H1 (cell line): ENCODE measurements at regions not wholly inside any gene's neighbourhood (a gene's known extent, or its start where the extent isn't known, plus 50 kb on each side); places are given as distances from the start of the nearest gene placed in this dataset.

Source experiments
- CTCF ChIA-PET: fragments of 300-600 bp; sonication (Branson Sonifier 250); formaldehyde crosslinking; loops from one replicate; lab custom pipeline; 2021; ENCODE audit not compliant: partially characterized antibody; lab: Charles Lee
- POLR2A ChIA-PET: fragments of 300-600 bp; sonication (Branson Sonifier 250); formaldehyde crosslinking; loops from one replicate; lab custom pipeline; 2021; ENCODE audit warnings: inconsistent platforms; ENCODE audit not compliant: partially characterized antibody; lab: Charles Lee
- DNase-seq, 2 experiments: peaks; one replicate each; pipeline versions ENCODE4 v3.0.0 to v3.0.0-alpha.2; 2010 to 2022; ENCODE audit warnings: low spot score in 2 of 2, low read depth in 1 of 2, mixed read lengths in 1 of 2
- FAIRE-seq: peaks from 2 replicates; lab custom pipeline; 2011; peaks lifted over from hg19 to GRCh38; lab: Jason Lieb, UNC
- H2AFZ ChIP-seq: 2 replicates; pipeline ENCODE4 v1.8.1; 2012; ENCODE audit warnings: low read length, inconsistent platforms
- H2AK5ac ChIP-seq: 2 replicates; pipeline ENCODE4 v1.6.1; 2013; ENCODE audit warnings: low read depth, low read length
- H2BK120ac ChIP-seq: replicated peaks from 2 replicates; pipeline ENCODE3; 2013; ENCODE audit warnings: low read depth, low read length, inconsistent platforms
- H2BK12ac ChIP-seq: 2 replicates; pipeline ENCODE4 v1.6.1; 2013; ENCODE audit warnings: low read depth, low read length
- H2BK15ac ChIP-seq: 2 replicates; pipeline ENCODE4 v1.6.1; 2013; ENCODE audit warnings: low read length
- H2BK20ac ChIP-seq: 2 replicates; pipeline ENCODE4 v1.6.1; 2013; ENCODE audit warnings: low read length
- H2BK5ac ChIP-seq: 2 replicates; pipeline ENCODE4 v1.6.1; 2013; ENCODE audit warnings: low read depth, low read length
- H3K14ac ChIP-seq: 2 replicates; pipeline ENCODE4 v1.6.1; 2013; ENCODE audit warnings: inconsistent platforms; ENCODE audit not compliant: insufficient read length
- H3K18ac ChIP-seq: 2 replicates; pipeline ENCODE4 v1.6.1; 2013; ENCODE audit warnings: low read length; ENCODE audit errors: extremely low read depth
- H3K23ac ChIP-seq: 2 replicates; pipeline ENCODE4 v1.6.1; 2013; ENCODE audit warnings: inconsistent platforms; ENCODE audit not compliant: insufficient read length
- H3K23me2 ChIP-seq: 2 replicates; pipeline ENCODE4 v1.6.1; 2013; ENCODE audit warnings: low read depth, low read length
- H3K27ac ChIP-seq: 2 replicates; pipeline ENCODE4 v1.6.1; 2011; ENCODE audit warnings: low read depth, low read length, inconsistent platforms
- H3K27me3 ChIP-seq, 4 experiments: replicated peaks in 1 of 4; 1 replicate in 1 of 4; 2 replicates in 3 of 4; pipeline versions ENCODE4 v1.6.1 to v1.8.1; 2011 to 2013; ENCODE audit warnings: low read length in 3 of 4, mild to moderate bottlenecking in 3 of 4, inconsistent platforms in 2 of 4, mixed read lengths in 2 of 4, moderate library complexity in 1 of 4; ENCODE audit not compliant: control insufficient read depth in 3 of 4, insufficient read depth in 3 of 4; ENCODE audit errors: extremely low read depth in 1 of 4
- H3K36me3 ChIP-seq, 4 experiments: 2 replicates each; pipeline versions ENCODE4 v1.6.1 to v1.8.1; 2011 to 2013; ENCODE audit warnings: mild to moderate bottlenecking in 4 of 4, low read length in 3 of 4, moderate library complexity in 2 of 4, control low read depth in 1 of 4, inconsistent platforms in 1 of 4; ENCODE audit not compliant: insufficient read depth in 4 of 4, control insufficient read depth in 2 of 4
- H3K4ac ChIP-seq: replicated peaks from 2 replicates; pipeline ENCODE3; 2013; ENCODE audit warnings: low read length, low read depth, mixed read lengths, inconsistent platforms; ENCODE audit not compliant: insufficient read length
- H3K4me1 ChIP-seq, 4 experiments: replicated peaks in 1 of 4; 1 replicate in 1 of 4; 2 replicates in 3 of 4; pipeline versions ENCODE4 v1.6.1 to v1.8.1; 2011 to 2013; ENCODE audit warnings: low read length in 3 of 4, inconsistent platforms in 2 of 4, mixed read lengths in 1 of 4; ENCODE audit not compliant: insufficient read depth in 4 of 4, control insufficient read depth in 3 of 4
- H3K4me2 ChIP-seq, 2 experiments: 2 replicates each; pipeline versions ENCODE4 v1.6.1 to v1.8.1; 2011 to 2013; ENCODE audit warnings: low read depth in 2 of 2, low read length in 2 of 2, control low read depth in 1 of 2, inconsistent platforms in 1 of 2, mild to moderate bottlenecking in 1 of 2; ENCODE audit not compliant: insufficient read depth in 1 of 2
- H3K4me3 ChIP-seq, 4 experiments: fragments of 200-600, 300-600 bp in 1 of 4; sonication (generic), shearing (Covaris generic), sonication (Bioruptor Twin) in 1 of 4; 2 replicates each; pipeline versions ENCODE4 v1.5.1 to v1.8.1; 2011 to 2016; ENCODE audit warnings: low read length in 4 of 4, low read depth in 3 of 4, control low read depth in 2 of 4, inconsistent platforms in 2 of 4, mild to moderate bottlenecking in 2 of 4, mixed read lengths in 1 of 4, moderate library complexity in 1 of 4; ENCODE audit not compliant: insufficient read depth in 2 of 4; ENCODE audit errors: extremely low read depth in 1 of 4
- H3K56ac ChIP-seq: replicated peaks from 2 replicates; pipeline ENCODE3; 2013; ENCODE audit warnings: low read depth, mild to moderate bottlenecking, mixed read lengths, low read length, inconsistent platforms; ENCODE audit not compliant: insufficient read length
- H3K79me1 ChIP-seq: 2 replicates; pipeline ENCODE4 v1.6.1; 2013; ENCODE audit warnings: low read depth, low read length, control low read depth
- H3K79me2 ChIP-seq, 2 experiments: 2 replicates each; pipeline versions ENCODE4 v1.6.1 to v1.8.1; 2012 to 2013; ENCODE audit warnings: low read length in 2 of 2, mild to moderate bottlenecking in 2 of 2, inconsistent platforms in 1 of 2; ENCODE audit not compliant: insufficient read depth in 2 of 2, control insufficient read depth in 1 of 2
- H3K9ac ChIP-seq, 4 experiments: replicated peaks in 1 of 4; 1 replicate in 1 of 4; 2 replicates in 3 of 4; pipeline versions ENCODE4 v1.6.1 to v1.8.1; 2011 to 2013; ENCODE audit warnings: low read depth in 3 of 4, low read length in 3 of 4, control low read depth in 2 of 4, mild to moderate bottlenecking in 2 of 4, moderate library complexity in 2 of 4, inconsistent platforms in 1 of 4; ENCODE audit errors: extremely low read depth in 1 of 4
- H3K9me3 ChIP-seq, 2 experiments: 2 replicates each; pipeline versions ENCODE4 v1.6.1 to v1.8.1; 2012 to 2013; ENCODE audit warnings: mild to moderate bottlenecking in 2 of 2, moderate library complexity in 2 of 2, control low read depth in 1 of 2, inconsistent platforms in 1 of 2, low read depth in 1 of 2, low read length in 1 of 2, mixed read lengths in 1 of 2; ENCODE audit not compliant: insufficient read depth in 2 of 2
- H4K20me1 ChIP-seq, 2 experiments: replicated peaks in 1 of 2; 2 replicates each; pipeline versions ENCODE3 to v1.8.1; 2011 to 2013; ENCODE audit warnings: inconsistent platforms in 2 of 2, low read length in 2 of 2, mild to moderate bottlenecking in 1 of 2; ENCODE audit not compliant: insufficient read depth in 2 of 2, control insufficient read depth in 1 of 2
- H4K5ac ChIP-seq: 2 replicates; pipeline ENCODE4 v1.6.1; 2013; ENCODE audit warnings: low read length, low read depth, mixed read lengths, inconsistent platforms; ENCODE audit not compliant: insufficient read length
- H4K8ac ChIP-seq: 2 replicates; pipeline ENCODE4 v1.8.0; 2013; ENCODE audit warnings: mild to moderate bottlenecking, moderate library complexity, low read length, inconsistent platforms; ENCODE audit not compliant: insufficient read depth; ENCODE audit errors: extremely low read depth
- H4K91ac ChIP-seq: replicated peaks from 2 replicates; pipeline ENCODE3; 2013; ENCODE audit warnings: low read length, mixed read lengths, inconsistent platforms; ENCODE audit not compliant: insufficient read length
- ATF3 ChIP-seq: IDR thresholded peaks from 2 replicates; pipeline ENCODE4 v1.6.1; 2011; ENCODE audit warnings: low read depth, mild to moderate bottlenecking, low read length; ENCODE audit not compliant: insufficient read depth
- CEBPB ChIP-seq: IDR thresholded peaks from 2 replicates; pipeline ENCODE4 v1.6.1; 2012; ENCODE audit warnings: low read depth, low read length
- E2F6 ChIP-seq: IDR thresholded peaks from 2 replicates; pipeline ENCODE4 v1.6.1; 2012; ENCODE audit warnings: inconsistent platforms
- EP300 ChIP-seq, 2 experiments: IDR thresholded peaks; 1 replicate in 1 of 2; 2 replicates in 1 of 2; pipeline ENCODE4 v1.6.1; 2011 to 2012; ENCODE audit warnings: low read depth in 2 of 2, low read length in 2 of 2, mild to moderate bottlenecking in 2 of 2, borderline replicate concordance in 1 of 2, inconsistent platforms in 1 of 2, moderate library complexity in 1 of 2
- HDAC2 ChIP-seq, 2 experiments: fragments of 300-600 bp in 1 of 2; sonication (generic) in 1 of 2; IDR thresholded peaks; 2 replicates each; pipeline ENCODE4 v1.6.1; 2011 to 2012; ENCODE audit warnings: low read depth in 2 of 2, low read length in 2 of 2, mild to moderate bottlenecking in 2 of 2, moderate library complexity in 2 of 2, borderline replicate concordance in 1 of 2, inconsistent platforms in 1 of 2
- JUN ChIP-seq: IDR thresholded peaks from 2 replicates; pipeline ENCODE4 v1.6.1; 2011; ENCODE audit warnings: low read depth, mild to moderate bottlenecking, improper control_type of control experiment, low read length
- KDM5A ChIP-seq: fragments of 200-600 bp; IDR thresholded peaks from 2 replicates; pipeline ENCODE4 v1.7.1; 2012; ENCODE audit warnings: mild to moderate bottlenecking, low read length, inconsistent platforms, mixed read lengths
- NANOG ChIP-seq: IDR thresholded peaks from 2 replicates; pipeline ENCODE4 v1.6.1; 2011; ENCODE audit warnings: low read length, low read depth, mild to moderate bottlenecking, inconsistent platforms; ENCODE audit not compliant: insufficient read depth, poor library complexity, severe bottlenecking
- RBBP5 ChIP-seq: IDR thresholded peaks from 2 replicates; pipeline ENCODE4 v1.7.1; 2012; ENCODE audit warnings: low read depth, mild to moderate bottlenecking, inconsistent platforms, low read length, moderate library complexity, borderline replicate concordance
- SIN3A ChIP-seq, 2 experiments: IDR thresholded peaks in 1 of 2; conservative IDR thresholded peaks in 1 of 2; 2 replicates each; pipeline ENCODE4 v1.6.1; 2011 to 2012; ENCODE audit warnings: low read length in 2 of 2, improper control_type of control experiment in 1 of 2, low read depth in 1 of 2, mild to moderate bottlenecking in 1 of 2
- WGBS, 2 experiments: shearing (Covaris generic) in 1 of 2; methylation state at CpG; one replicate each; pipeline versions ENCODE4 v1.1.6 to v1.1.7; 2013 to 2015; ENCODE audit warnings: low lambda C conversion rate in 2 of 2, mixed read lengths in 2 of 2, inconsistent platforms in 1 of 2, low coverage in 1 of 2, missing lambda C conversion rate in 1 of 2; ENCODE audit not compliant: insufficient replicate concordance in 2 of 2, insufficient coverage in 1 of 2, insufficient read length in 1 of 2; ENCODE audit errors: extremely low coverage in 1 of 2, missing lambda C conversion rate in 1 of 2; 5-methylcytosine and 5-hydroxymethylcytosine counted together

DNA sequence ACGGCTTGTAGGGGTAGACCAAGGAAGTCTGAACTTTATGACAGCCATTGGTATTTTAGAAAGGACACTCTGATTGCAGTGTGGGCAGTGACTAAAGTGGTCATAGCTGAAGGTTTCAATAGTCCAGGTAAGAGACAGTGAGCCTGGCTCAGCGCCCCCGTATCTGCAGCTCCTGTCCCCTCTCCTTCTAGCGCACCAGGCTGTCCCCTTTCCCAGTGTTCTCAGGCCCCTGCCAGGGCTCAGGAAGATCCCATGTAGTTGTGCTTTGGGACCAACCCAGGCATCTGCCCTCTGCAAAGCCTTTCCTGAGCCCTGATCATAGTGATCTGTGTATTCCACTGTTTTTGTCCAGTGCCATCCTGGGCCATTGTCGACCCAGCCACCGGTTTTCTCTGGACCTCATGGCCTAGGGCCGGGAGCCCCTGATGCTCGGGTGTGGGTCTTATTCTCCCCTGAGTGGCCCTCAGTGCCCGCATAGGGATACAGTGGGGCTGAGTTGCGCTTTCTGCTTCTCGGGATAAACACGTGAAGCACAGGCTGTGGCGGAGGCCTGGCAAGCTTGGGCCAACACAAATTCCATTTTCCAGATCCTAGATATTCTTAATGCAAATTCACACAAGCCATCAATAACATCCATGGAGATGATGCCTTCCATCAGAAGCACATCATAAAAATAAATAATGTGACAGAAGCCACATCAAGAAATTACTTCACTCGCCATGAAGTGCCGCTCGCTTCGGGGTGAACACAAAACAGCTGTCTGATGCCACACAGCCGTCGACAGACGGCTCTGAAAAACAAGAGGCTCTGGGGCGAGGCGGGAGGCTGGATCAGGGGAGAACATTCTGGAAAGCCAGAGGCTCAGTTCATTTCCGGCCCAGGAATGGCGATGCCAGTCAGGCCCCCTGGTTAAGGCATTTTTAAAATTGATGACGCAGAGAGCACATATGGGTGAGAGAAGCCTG, 805.0 kb downstream of the TBC1D22A start:
- DNase-seq (no peak), FAIRE-seq (no peak)
- H3K27me3 ChIP-seq = no peaks in the 10 kb centered on the region
- no peak overlapping the region for H2BK15ac ChIP-seq
- H2AK5ac ChIP-seq = no peak overlapping the region
- H3K4me1 ChIP-seq = no peaks in the 10 kb centered on the region
- ChIA-PET POLR2A (no interaction called here), CTCF (no interaction called here)
- no peak overlapping the region for H2AFZ ChIP-seq
- no peak overlapping the region for H4K91ac ChIP-seq
- no peak overlapping the region for H2BK5ac ChIP-seq
- H3K56ac ChIP-seq = no peak overlapping the region
- H3K4me3 ChIP-seq = no peak overlapping the region
- H3K79me1 ChIP-seq = no peaks in the 10 kb centered on the region
- no peaks in the 10 kb centered on the region for H4K20me1 ChIP-seq
- H3K18ac ChIP-seq = no peak overlapping the region
- no peaks in the 10 kb centered on the region for H3K79me2 ChIP-seq
- no peaks in the 10 kb centered on the region for H3K23me2 ChIP-seq
- H3K4me2 ChIP-seq = no peak overlapping the region
- no peak overlapping the region for H3K14ac ChIP-seq
- no peak overlapping the region for H2BK120ac ChIP-seq
- H3K27ac ChIP-seq = no peak overlapping the region
- no peak overlapping the region for H4K8ac ChIP-seq
- no peak overlapping the region for H3K23ac ChIP-seq
- H3K9ac ChIP-seq = no peak overlapping the region
- no peak overlapping the region for H2BK20ac ChIP-seq
- 90% methylated on average over 25 of the region's 25 CpGs; no CpG with 5 or more reads in 1 of the 2 experiments for WGBS, 2 experiments
- H3K9me3 ChIP-seq = peaks cover 80 to 92% of the 10 kb centered on the region in 2 experiments
- no peaks in the 10 kb centered on the region for H3K36me3 ChIP-seq
- H3K4ac ChIP-seq = no peak overlapping the region
- H2BK12ac ChIP-seq = no peak overlapping the region
- no peak overlapping the region for H4K5ac ChIP-seq
- TF ChIP-seq SIN3A (conservative IDR thresholded peaks at IDR 0.05 in 1 of 2, IDR thresholded peaks at IDR 0.05 in 1 of 2; ENCODE audit: low read depth in 1 of 2, low read length in 2 of 2) (no peak), RBBP5 (no peak), NANOG (no peak), KDM5A (no peak), E2F6 (no peak), HDAC2 (IDR thresholded peaks at IDR 0.05; ENCODE audit: borderline replicate concordance in 1 of 2, low read depth in 2 of 2, low read length in 2 of 2) (no peak), EP300 (IDR thresholded peaks at IDR 0.05; ENCODE audit: borderline replicate concordance in 1 of 2, low read depth in 2 of 2, low read length in 2 of 2) (no peak), ATF3 (no peak), CEBPB (no peak), JUN (no peak)
